Fibroblast of upper back skin (primary cell): ENCODE measurements at regions not wholly inside any gene's neighbourhood (a gene's known extent, or its start where the extent isn't known, plus 50 kb on each side); places are given as distances from the start of the nearest gene placed in this dataset.
"Not testable (repeated sequence)": the region's sequence is repeated elsewhere in the genome, so short reads cannot be mapped to it uniquely, and the experiment has no call there.

Source experiments
- DNase-seq: peaks from one replicate; pipeline ENCODE4 v3.0.0-alpha.2; 2013

GRCh38 chr12:46990211-46990610, 89.2 kb upstream of the PCED1B start:
- no peak for DNase-seq

GRCh38 chr12:46992051-46992450, 87.4 kb upstream of the PCED1B start:
- not testable (repeated sequence) for DNase-seq

DNA sequence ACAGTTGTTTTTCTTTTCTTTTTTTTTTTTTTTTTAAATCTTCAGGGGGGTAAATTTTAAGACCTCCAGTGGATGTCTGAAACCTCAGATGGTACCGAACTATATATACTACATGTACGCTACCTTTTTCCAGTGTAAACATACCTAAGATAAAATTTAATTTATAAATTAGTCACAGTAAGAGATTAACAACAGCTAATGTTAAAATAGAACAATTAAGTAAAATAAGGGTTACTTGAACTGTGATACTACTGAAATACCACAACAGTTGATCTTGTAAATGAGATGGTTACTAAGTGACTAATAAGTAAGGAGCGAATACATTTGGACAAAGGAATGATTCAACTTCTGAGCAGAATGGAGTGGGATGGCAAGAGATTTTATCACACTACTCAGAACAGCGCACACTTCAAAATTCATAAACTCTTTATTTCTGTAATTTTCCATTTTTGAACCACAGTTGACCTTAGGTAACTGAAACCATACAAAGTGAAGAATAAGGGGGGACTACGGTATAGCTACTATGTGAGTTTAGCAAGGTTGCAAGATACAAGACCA, 80.5 kb upstream of the PCED1B start:
- peak; percentile 63 for DNase-seq

DNA sequence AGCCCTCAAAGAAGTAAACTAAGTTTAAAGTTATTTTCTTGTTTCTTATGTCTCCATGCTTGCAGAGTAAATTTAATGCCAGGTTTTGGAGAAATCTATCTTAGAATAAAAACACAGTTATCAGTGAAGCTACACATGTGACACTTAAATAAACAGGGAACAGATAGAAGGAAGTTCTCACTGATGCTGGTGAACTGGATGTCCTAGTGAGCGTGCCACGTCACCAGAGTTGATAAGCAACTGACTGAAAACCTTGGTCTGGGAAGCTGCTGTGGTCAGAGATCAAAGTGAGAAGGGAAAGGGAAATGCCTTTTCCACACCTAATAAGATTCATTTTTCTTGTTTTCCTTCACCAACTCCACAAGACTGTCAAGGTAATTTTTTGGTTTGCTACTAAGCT, 74.8 kb upstream of the PCED1B start:
- no peak for DNase-seq

- no peak for DNase-seq
Measured at GRCh38 chr12:47007048-47007447, 72.4 kb upstream of the PCED1B start.

DNA sequence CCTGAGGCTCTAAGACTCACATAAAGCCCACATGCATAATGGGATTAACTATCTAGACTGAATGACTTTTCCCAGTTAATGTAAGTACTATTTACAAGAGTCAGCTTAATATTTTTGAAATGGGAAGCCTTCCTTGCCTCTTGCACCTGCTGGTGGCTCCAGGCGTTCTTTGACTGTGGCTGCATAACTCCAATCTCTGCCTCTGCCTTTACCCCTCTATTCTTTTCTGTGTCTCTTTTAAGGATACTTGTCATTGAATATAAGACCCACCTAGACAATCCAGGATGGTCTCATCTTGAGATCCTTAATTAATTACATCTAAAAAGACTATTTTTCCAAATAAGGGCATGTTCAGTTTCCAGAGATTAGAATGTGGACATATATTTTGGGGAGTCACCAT, 66.9 kb upstream of the PCED1B start:
- DNase-seq, result no peak

DNA sequence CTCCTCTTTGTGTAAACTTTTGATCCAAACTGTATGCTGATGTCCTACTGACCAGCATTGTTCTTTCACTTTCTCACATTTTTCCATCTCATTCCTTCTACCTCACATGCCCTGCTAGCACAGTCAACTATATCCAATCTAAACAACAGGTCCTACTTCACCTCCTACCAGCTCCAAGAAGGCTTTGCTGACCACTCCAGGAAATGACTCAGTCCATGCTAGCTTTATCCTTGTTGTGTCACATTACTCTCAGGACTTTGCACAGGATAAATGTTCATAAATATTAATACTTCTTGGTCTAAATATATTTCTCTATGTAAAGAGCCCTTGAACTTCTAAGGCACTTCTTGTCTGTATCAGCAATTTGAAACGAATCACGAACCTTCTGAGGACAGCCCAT, 64.9 kb upstream of the PCED1B start:
- DNase-seq, result peak; percentile 74

- DNase-seq, result no peak
Measured at GRCh38 chr12:47015381-47015780, 64.0 kb upstream of the PCED1B start.

DNA sequence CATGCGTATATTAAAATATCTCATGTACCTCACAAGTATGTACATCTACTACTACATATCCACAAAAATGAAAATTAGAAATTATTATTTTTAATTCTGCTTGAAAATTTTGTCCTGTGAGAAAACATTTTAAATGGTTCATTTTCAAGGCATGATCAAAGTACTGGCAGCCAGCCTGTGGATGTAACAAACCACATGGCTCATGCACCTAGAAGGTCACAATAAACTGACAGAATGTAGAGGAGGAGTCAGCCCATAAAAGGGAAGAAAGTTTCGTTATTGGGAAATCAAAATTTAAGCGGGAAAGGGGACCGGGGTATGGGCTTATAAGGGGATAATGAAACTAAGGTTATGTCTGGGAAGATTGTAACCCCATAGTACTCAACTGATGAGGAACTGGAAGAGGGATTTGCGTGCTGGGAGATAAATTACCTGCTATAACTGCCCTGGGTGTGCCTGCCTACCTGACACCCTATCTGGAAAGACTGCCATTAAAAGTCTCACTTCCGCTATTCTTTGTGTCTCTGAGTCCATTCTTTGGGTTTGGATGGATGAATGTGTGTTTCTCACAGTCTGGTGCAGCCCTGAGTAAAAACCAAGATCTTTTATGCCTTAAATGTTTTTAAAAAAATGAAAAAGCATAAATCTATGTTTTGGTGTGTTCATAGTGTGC, 62.2 kb upstream of the PCED1B start:
- DNase-seq, result no peak

- peak; percentile 48 for DNase-seq
Measured at GRCh38 chr12:47017901-47018475, 61.4 kb upstream of the PCED1B start.

- peak; percentile 33 for DNase-seq
Measured at GRCh38 chr12:47020211-47020821, 59.1 kb upstream of the PCED1B start.

DNA sequence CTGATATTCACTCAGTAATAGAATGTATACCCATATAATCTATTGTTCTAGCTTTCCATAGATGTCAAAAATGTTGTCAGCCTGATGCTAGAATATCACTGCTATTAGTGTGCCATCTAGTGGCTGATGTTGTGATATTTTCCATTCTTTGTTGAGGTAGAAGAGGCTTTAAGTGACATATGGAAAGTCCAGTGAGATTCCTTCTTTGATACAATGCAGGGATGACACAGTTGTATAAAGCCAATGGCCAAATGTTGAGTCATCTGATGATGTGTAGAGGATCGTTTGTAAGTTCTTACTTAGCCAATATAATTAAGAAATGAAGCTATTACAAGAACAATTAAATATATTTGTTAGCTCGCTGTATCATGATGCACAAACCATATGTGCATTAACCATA, 58.1 kb upstream of the PCED1B start:
- DNase-seq, result peak; percentile 90

DNA sequence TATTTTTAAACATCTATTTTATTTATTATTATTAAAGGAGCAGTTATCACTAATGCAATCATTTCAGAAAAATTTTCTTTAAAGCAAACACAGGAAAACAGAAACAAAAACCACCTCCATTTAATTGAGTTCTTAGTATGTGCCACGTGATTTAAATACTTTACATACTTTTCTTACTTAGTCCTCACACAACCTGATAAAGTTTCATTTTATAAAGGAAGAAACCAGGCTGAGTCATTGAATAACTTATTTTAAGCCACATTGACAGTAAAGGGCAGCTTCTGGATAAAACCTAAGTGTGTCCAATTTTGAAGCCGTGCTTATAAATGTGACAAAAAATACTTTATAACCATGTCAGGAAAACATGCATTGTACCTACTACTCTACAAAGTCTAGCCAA, 57.1 kb upstream of the PCED1B start:
- peak; percentile 81 for DNase-seq

GRCh38 chr12:47023311-47023710, 56.1 kb upstream of the PCED1B start:
- DNase-seq, result no peak

GRCh38 chr12:47023953-47024352, 55.5 kb upstream of the PCED1B start:
- DNase-seq, result no peak

- no peak for DNase-seq
Measured at GRCh38 chr12:47024463-47024862, 55.0 kb upstream of the PCED1B start.

- no peak for DNase-seq
Measured at GRCh38 chr12:47025349-47025748, 54.1 kb upstream of the PCED1B start.

DNA sequence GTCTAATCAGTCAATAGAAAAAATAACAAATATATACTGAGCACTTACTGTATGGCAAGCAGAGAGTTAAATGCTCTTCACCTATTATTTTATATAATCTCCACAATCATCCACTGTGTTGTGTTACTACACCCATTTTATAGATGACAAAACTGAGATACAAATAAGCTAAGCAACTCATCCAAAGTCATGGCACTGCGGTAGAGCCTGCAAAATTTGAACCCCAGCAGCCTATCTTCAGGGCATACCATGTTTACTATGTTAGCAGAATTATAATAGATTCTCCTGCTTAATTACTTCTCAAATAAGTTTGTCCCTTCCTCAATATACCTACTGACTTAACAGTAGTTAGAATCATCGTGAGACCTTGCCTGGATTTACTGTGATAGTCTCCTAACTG, 53.6 kb upstream of the PCED1B start:
- DNase-seq, result no peak

GRCh38 chr12:47026291-47026690, 53.1 kb upstream of the PCED1B start:
- no peak for DNase-seq
